Fibroblast of lung (primary cell): ENCODE measurements at regions not wholly inside any gene's neighbourhood (a gene's known extent, or its start where the extent isn't known, plus 50 kb on each side); places are given as distances from the start of the nearest gene placed in this dataset.

ENCODE experiments used
- CTCF ChIP-seq, 2 donors: IDR thresholded peaks in 1 of 2; conservative IDR thresholded peaks in 1 of 2; 1 replicate in 1 of 2; 2 replicates in 1 of 2; pipeline ENCODE4 v1.5.1; 2011 to 2012; ENCODE audit warnings: low read length in 2 of 2, control low read depth in 1 of 2, inconsistent platforms in 1 of 2, low read depth in 1 of 2, mild to moderate bottlenecking in 1 of 2
- EZH2 ChIP-seq: IDR thresholded peaks from 2 replicates; pipeline ENCODE4 v1.5.1; 2012; ENCODE audit warnings: low read length, control low read depth, mild to moderate bottlenecking; ENCODE audit errors: missing control alignments

- no peak for TF ChIP-seq CTCF (conservative IDR thresholded peaks at IDR 0.05 in 1 of 2, IDR thresholded peaks at IDR 0.05 in 1 of 2; ENCODE audit: low read depth in 1 of 2, low read length in 2 of 2)
- TF ChIP-seq EZH2 = no peak
Measured at GRCh38 chr7:106471021-106471420, 186.2 kb upstream of the NAMPT start.
